ENCODE measurements at regions not wholly inside any gene's neighbourhood (a gene's known extent, or its start where the extent isn't known, plus 50 kb on each side); places are given as distances from the start of the nearest gene placed in this dataset.

DNA sequence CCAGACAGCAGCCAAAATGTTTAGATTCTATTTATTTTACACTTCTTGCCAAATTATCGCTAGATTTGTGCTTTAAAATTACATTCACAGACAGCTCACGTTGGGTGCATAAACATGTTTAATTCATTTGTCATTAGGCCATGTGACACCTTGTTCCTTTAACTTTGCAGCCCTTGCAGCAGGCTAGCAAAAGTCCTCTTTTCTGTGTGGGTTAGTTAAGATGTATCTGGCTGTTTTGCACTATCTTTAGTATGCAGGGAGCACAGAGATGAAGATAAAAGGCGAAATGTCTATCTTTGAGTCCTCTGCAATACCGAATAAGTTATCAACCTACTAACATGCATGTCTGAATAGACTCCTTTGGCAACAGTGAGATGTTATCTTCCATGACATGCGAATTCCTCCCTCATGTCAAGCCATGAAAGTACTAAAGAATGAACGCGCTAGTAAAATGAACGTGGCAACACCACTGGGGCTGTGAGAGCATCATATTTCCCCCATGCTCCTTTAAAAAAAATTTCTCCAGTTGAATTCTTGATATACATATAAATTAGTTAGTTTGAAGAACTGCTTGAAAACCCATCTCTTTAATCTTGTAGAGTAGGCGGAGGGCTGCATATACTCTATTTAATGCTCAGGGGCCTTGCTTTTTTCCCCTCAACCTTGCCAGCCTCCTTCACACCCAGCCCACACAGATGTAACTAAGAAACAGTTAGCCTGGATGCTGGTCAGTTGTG, 620.4 kb upstream of the NR2F2 start:
- no peak for ATAC-seq
- TF ChIP-seq PPARA (CRISPR knock-in tag; IDR thresholded peaks at IDR 0.05; ENCODE audit: borderline replicate concordance) (no peak), TOX (CRISPR knock-in tag; IDR thresholded peaks at IDR 0.05; ENCODE audit: borderline replicate concordance) (no peak), ARNTL (CRISPR knock-in tag; IDR thresholded peaks at IDR 0.05; ENCODE audit: borderline replicate concordance, low read depth) (no peak), ZFP3 (CRISPR knock-in tag; IDR thresholded peaks at IDR 0.05) (no peak), CSDC2 (CRISPR knock-in tag; IDR thresholded peaks at IDR 0.05) (no peak), ZNF565 (CRISPR knock-in tag; conservative IDR thresholded peaks at IDR 0.05; ENCODE audit: low read depth) (no peak), ZFP30 (CRISPR knock-in tag; IDR thresholded peaks at IDR 0.05) (no peak), SNAI2 (CRISPR knock-in tag; IDR thresholded peaks at IDR 0.05) (no peak), ISL1 (CRISPR knock-in tag; IDR thresholded peaks at IDR 0.05) (no peak), ZNF70 (CRISPR knock-in tag; IDR thresholded peaks at IDR 0.05) (no peak), ZC3H10 (CRISPR knock-in tag; IDR thresholded peaks at IDR 0.05) (no peak), GLIS3 (CRISPR knock-in tag; IDR thresholded peaks at IDR 0.05) (no peak)
- TF ChIP-seq, protein P1, sequence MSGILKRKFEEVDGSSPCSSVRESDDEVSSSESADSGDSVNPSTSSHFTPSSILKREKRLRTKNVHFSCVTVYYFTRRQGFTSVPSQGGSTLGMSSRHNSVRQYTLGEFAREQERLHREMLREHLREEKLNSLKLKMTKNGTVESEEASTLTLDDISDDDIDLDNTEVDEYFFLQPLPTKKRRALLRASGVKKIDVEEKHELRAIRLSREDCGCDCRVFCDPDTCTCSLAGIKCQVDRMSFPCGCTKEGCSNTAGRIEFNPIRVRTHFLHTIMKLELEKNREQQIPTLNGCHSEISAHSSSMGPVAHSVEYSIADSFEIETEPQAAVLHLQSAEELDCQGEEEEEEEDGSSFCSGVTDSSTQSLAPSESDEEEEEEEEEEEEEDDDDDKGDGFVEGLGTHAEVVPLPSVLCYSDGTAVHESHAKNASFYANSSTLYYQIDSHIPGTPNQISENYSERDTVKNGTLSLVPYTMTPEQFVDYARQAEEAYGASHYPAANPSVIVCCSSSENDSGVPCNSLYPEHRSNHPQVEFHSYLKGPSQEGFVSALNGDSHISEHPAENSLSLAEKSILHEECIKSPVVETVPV (CRISPR knock-in tag; IDR thresholded peaks at IDR 0.05) = no peak
- TF ChIP-seq, protein P2, sequence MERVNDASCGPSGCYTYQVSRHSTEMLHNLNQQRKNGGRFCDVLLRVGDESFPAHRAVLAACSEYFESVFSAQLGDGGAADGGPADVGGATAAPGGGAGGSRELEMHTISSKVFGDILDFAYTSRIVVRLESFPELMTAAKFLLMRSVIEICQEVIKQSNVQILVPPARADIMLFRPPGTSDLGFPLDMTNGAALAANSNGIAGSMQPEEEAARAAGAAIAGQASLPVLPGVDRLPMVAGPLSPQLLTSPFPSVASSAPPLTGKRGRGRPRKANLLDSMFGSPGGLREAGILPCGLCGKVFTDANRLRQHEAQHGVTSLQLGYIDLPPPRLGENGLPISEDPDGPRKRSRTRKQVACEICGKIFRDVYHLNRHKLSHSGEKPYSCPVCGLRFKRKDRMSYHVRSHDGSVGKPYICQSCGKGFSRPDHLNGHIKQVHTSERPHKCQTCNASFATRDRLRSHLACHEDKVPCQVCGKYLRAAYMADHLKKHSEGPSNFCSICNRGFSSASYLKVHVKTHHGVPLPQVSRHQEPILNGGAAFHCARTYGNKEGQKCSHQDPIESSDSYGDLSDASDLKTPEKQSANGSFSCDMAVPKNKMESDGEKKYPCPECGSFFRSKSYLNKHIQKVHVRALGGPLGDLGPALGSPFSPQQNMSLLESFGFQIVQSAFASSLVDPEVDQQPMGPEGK (CRISPR knock-in tag; IDR thresholded peaks at IDR 0.05; ENCODE audit: borderline replicate concordance) = no peak

DNA sequence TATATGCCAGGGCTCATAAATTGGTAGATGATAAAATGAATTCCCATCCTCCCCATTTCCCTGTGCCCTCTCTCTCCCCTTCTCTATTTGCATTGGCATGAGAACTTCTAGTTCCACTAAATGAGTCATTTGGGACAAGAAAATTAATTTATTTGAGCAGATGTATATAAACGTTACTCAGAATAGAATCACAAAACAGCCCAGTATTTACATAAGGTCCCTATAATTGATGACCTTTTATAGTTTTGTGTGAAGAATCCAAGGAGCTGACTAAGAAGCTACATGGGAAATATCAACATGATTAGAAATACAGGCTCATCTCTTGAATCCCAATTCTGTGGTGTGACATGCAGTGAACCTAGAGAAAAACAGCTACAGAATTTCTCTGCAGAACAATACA, 617.7 kb upstream of the NR2F2 start:
- TF ChIP-seq RARB (CRISPR knock-in tag; IDR thresholded peaks at IDR 0.05) = no peak
- no peak for ATAC-seq

DNA sequence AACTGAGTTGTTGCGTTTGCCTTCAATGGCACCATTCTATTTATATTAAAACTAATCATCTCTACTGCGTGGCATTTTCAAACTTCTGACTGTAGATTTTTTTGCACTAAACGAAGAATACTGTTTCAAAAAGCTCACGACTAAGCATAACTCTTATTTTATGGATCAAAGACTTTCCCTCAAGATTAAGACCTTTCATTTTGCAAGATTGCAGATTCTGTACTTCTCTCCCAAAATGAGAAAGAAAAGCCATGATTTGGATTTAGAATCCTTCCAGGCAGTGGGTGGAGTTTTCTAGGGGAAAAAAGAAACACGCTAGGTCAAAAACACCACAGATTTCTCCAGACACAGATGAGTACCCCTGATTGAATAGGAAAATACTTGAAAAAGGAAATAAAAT, 617.2 kb upstream of the NR2F2 start:
- no peak for ATAC-seq
- TF ChIP-seq ISL1 (CRISPR knock-in tag; IDR thresholded peaks at IDR 0.05) (no peak), SNAI2 (CRISPR knock-in tag; IDR thresholded peaks at IDR 0.05) (no peak), ZNF565 (CRISPR knock-in tag; conservative IDR thresholded peaks at IDR 0.05; ENCODE audit: low read depth) (no peak), ZFP3 (CRISPR knock-in tag; IDR thresholded peaks at IDR 0.05) (no peak), ZFP30 (CRISPR knock-in tag; IDR thresholded peaks at IDR 0.05) (no peak), OSR1 (CRISPR knock-in tag; IDR thresholded peaks at IDR 0.05) (no peak), ZC3H10 (CRISPR knock-in tag; IDR thresholded peaks at IDR 0.05) (no peak), GLIS3 (CRISPR knock-in tag; IDR thresholded peaks at IDR 0.05) (no peak), RARB (CRISPR knock-in tag; IDR thresholded peaks at IDR 0.05) (no peak), CSDC2 (CRISPR knock-in tag; IDR thresholded peaks at IDR 0.05) (no peak), TOX (CRISPR knock-in tag; IDR thresholded peaks at IDR 0.05; ENCODE audit: borderline replicate concordance) (no peak), ZNF70 (CRISPR knock-in tag; IDR thresholded peaks at IDR 0.05) (no peak), TCF4 (CRISPR knock-in tag; IDR thresholded peaks at IDR 0.05; ENCODE audit: borderline replicate concordance) (no peak), BACH2 (CRISPR knock-in tag; IDR thresholded peaks at IDR 0.05; ENCODE audit: borderline replicate concordance) (no peak), PPARA (CRISPR knock-in tag; IDR thresholded peaks at IDR 0.05; ENCODE audit: borderline replicate concordance) (no peak)
- TF ChIP-seq, protein P1 (CRISPR knock-in tag; IDR thresholded peaks at IDR 0.05) = no peak
- TF ChIP-seq, protein P3, sequence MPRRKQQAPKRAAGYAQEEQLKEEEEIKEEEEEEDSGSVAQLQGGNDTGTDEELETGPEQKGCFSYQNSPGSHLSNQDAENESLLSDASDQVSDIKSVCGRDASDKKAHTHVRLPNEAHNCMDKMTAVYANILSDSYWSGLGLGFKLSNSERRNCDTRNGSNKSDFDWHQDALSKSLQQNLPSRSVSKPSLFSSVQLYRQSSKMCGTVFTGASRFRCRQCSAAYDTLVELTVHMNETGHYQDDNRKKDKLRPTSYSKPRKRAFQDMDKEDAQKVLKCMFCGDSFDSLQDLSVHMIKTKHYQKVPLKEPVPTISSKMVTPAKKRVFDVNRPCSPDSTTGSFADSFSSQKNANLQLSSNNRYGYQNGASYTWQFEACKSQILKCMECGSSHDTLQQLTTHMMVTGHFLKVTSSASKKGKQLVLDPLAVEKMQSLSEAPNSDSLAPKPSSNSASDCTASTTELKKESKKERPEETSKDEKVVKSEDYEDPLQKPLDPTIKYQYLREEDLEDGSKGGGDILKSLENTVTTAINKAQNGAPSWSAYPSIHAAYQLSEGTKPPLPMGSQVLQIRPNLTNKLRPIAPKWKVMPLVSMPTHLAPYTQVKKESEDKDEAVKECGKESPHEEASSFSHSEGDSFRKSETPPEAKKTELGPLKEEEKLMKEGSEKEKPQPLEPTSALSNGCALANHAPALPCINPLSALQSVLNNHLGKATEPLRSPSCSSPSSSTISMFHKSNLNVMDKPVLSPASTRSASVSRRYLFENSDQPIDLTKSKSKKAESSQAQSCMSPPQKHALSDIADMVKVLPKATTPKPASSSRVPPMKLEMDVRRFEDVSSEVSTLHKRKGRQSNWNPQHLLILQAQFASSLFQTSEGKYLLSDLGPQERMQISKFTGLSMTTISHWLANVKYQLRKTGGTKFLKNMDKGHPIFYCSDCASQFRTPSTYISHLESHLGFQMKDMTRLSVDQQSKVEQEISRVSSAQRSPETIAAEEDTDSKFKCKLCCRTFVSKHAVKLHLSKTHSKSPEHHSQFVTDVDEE (CRISPR knock-in tag; IDR thresholded peaks at IDR 0.05) = no peak
- TF ChIP-seq, protein P2 (CRISPR knock-in tag; IDR thresholded peaks at IDR 0.05; ENCODE audit: borderline replicate concordance) = no peak
- TF ChIP-seq, protein P4, sequence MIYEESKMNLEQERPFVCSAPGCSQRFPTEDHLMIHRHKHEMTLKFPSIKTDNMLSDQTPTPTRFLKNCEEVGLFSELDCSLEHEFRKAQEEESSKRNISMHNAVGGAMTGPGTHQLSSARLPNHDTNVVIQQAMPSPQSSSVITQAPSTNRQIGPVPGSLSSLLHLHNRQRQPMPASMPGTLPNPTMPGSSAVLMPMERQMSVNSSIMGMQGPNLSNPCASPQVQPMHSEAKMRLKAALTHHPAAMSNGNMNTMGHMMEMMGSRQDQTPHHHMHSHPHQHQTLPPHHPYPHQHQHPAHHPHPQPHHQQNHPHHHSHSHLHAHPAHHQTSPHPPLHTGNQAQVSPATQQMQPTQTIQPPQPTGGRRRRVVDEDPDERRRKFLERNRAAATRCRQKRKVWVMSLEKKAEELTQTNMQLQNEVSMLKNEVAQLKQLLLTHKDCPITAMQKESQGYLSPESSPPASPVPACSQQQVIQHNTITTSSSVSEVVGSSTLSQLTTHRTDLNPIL (CRISPR knock-in tag; IDR thresholded peaks at IDR 0.05; ENCODE audit: low read depth) = no peak
- TF ChIP-seq, protein P5, sequence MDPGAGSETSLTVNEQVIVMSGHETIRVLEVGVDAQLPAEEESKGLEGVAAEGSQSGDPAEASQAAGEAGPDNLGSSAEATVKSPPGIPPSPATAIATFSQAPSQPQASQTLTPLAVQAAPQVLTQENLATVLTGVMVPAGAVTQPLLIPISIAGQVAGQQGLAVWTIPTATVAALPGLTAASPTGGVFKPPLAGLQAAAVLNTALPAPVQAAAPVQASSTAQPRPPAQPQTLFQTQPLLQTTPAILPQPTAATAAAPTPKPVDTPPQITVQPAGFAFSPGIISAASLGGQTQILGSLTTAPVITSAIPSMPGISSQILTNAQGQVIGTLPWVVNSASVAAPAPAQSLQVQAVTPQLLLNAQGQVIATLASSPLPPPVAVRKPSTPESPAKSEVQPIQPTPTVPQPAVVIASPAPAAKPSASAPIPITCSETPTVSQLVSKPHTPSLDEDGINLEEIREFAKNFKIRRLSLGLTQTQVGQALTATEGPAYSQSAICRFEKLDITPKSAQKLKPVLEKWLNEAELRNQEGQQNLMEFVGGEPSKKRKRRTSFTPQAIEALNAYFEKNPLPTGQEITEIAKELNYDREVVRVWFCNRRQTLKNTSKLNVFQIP (CRISPR knock-in tag; IDR thresholded peaks at IDR 0.05; ENCODE audit: borderline replicate concordance, low read depth) = no peak

Data from SK-N-SH treated with all-trans-retinoic acid at 6 μM for 48 hours (cell line).